Brain microvascular endothelial cell (primary cell): ENCODE measurements at regions not wholly inside any gene's neighbourhood (a gene's known extent, or its start where the extent isn't known, plus 50 kb on each side); places are given as distances from the start of the nearest gene placed in this dataset.
A peak's percentile ranks its signal among the peaks of the same experiment; 100 is the strongest.

Source experiments
- DNase-seq: peaks from one replicate; pipeline ENCODE4 v3.0.0-alpha.2; 2020
- H3K27ac ChIP-seq: fragments of 250-450 bp; sonication (Bioruptor Pico); 2 replicates; pipeline ENCODE4 v1.5.1; 2020; ENCODE audit warnings: mild to moderate bottlenecking, moderate library complexity
- H3K27me3 ChIP-seq: fragments of 250-450 bp; sonication (Bioruptor Pico); replicated peaks from 2 replicates; pipeline ENCODE4 v1.5.1; 2020; ENCODE audit warnings: mild to moderate bottlenecking
- H3K36me3 ChIP-seq: fragments of 250-450 bp; sonication (Bioruptor Pico); replicated peaks from 2 replicates; pipeline ENCODE4 v1.5.1; 2020; ENCODE audit warnings: mild to moderate bottlenecking
- H3K4me3 ChIP-seq: 2 replicates; pipeline ENCODE4 v1.5.1; 2011; ENCODE audit warnings: low read depth, mild to moderate bottlenecking, control low read depth, low read length, moderate library complexity
- in situ Hi-C: cut with HindIII; loops from 2 replicates; pipeline ENCODE4 v1.10.0; 2017; ENCODE audit warnings: low sequenced_read_pairs, low pct_ligation_motif_present
- TF ChIP-seq, protein P1 (sequence below): IDR thresholded peaks from 2 replicates; pipeline ENCODE4 v1.5.1; 2011; ENCODE audit warnings: low read depth, mild to moderate bottlenecking, moderate library complexity, low read length, control low read depth, inconsistent platforms; ENCODE audit errors: missing control alignments

DNA sequence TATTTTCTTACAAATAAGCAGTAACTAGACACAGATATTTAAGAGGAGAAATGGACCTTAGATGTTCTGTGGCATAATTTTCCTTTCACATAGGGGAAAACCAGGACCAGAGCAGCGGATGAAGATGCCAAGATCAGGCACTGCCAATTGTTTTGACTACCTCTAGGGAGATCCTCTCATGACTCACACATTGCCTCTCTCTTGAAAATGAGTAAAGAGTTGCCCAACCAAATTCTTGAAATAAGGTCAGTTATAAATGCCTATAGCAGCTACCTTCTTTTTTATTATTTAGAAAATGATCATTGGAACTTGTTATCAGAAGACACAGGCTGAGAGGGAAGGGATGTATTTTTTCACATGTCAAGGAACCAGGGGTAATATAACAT is 263.4 kb upstream of the PLEKHG7 start:
- DNase-seq: peak; percentile 13
- in situ Hi-C loops: no loop called here

DNA sequence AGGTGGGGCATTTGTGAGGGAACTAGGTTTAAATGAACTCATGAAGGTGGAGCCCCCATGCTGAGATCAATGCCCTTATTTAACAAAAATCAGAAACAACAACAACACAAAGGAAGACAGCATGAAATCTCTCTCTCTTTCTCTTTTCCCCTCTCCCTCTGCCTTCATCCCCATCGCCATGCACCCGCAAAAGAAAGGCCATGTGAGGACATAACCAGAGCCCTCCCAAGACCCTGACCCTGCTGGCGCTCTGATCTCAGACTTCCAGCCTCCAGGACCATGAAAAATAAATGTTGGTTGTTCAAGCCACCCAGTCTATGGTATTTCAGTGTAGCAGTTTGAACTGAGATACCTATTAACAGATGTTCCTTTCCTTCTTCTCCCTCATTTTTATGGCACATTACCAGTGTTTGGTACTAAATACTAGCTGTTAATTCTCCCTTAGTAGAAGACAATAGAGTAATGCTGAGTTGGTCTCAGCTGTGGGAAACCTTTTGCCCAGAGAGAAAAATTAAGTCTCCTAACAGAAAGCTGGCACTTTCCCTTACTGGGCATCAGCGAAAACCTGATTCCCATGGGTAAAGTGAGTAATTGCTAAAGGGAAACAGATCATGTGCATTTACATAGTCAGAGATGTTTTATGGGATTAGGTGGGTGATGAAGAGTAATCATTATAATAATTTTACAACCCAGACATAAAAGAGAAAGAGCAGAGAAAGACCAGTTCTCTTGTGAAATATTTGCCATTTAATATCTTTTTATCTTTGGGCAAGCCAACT is 264.0 kb upstream of the PLEKHG7 start:
- DNase-seq: no peak
- H3K36me3 ChIP-seq: no peaks in the 10 kb centered on the region
- no peak overlapping the region for H3K27ac ChIP-seq
- no peaks in the 10 kb centered on the region for H3K27me3 ChIP-seq
- TF ChIP-seq, protein P1, sequence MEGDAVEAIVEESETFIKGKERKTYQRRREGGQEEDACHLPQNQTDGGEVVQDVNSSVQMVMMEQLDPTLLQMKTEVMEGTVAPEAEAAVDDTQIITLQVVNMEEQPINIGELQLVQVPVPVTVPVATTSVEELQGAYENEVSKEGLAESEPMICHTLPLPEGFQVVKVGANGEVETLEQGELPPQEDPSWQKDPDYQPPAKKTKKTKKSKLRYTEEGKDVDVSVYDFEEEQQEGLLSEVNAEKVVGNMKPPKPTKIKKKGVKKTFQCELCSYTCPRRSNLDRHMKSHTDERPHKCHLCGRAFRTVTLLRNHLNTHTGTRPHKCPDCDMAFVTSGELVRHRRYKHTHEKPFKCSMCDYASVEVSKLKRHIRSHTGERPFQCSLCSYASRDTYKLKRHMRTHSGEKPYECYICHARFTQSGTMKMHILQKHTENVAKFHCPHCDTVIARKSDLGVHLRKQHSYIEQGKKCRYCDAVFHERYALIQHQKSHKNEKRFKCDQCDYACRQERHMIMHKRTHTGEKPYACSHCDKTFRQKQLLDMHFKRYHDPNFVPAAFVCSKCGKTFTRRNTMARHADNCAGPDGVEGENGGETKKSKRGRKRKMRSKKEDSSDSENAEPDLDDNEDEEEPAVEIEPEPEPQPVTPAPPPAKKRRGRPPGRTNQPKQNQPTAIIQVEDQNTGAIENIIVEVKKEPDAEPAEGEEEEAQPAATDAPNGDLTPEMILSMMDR: no peak
- H3K4me3 ChIP-seq: no peak overlapping the region
- in situ Hi-C loops: no loop called here

More for the DNA sequence above, 263.4 kb upstream of the PLEKHG7 start:
- no peaks in the 10 kb centered on the region for H3K27me3 ChIP-seq
- no peak overlapping the region for H3K4me3 ChIP-seq
- H3K36me3 ChIP-seq: no peaks in the 10 kb centered on the region
- H3K27ac ChIP-seq: no peak overlapping the region
- TF ChIP-seq, protein P1: no peak

DNA sequence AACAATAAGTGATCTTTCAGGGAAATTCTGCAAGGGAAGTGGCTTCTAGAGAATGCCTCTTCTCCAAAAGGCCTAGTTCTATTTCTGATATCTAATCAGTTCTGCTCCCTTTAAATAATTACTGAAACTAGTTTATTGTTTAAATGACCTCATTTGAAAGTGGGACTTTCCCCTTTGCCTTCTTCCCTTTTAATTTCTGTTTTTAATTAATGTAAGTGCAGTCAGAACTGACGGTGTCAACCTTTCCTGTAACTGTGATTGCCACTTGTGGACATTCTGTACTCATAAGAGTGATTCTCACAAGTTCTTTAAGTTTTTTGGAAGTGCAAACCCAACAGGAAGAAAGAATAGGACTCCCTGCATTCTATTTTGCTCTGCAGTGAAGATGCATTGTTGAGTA is 265.3 kb upstream of the PLEKHG7 start:
- H3K27ac ChIP-seq: no peak overlapping the region
- DNase-seq: no peak
- in situ Hi-C loops: no loop called here
- H3K27me3 ChIP-seq: no peaks in the 10 kb centered on the region
- TF ChIP-seq, protein P1: no peak
- H3K36me3 ChIP-seq: no peaks in the 10 kb centered on the region
- H3K4me3 ChIP-seq: no peak overlapping the region

DNA sequence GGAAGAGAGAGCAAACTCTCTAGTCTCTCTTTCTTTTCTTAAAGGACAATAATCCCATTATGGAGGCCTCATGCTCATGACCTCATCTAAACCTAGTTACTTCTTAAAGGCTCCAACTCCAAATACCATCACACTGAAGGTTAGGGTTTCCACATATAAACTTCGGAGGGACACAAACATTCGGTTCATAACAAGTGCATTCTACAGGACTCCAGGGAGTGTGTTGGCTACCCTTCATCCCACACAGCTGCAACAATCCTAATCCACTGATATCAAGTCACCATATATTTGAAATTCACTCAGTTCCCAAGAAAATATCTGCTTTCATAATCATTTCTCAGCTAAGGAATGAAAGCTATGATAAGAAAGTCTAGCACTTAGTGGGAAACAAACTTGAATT is 265.9 kb upstream of the PLEKHG7 start:
- TF ChIP-seq, protein P1: no peak
- H3K4me3 ChIP-seq: no peak overlapping the region
- no peaks in the 10 kb centered on the region for H3K27me3 ChIP-seq
- in situ Hi-C loops: no loop called here
- no peak overlapping the region for H3K27ac ChIP-seq
- no peaks in the 10 kb centered on the region for H3K36me3 ChIP-seq
- DNase-seq: no peak

DNA sequence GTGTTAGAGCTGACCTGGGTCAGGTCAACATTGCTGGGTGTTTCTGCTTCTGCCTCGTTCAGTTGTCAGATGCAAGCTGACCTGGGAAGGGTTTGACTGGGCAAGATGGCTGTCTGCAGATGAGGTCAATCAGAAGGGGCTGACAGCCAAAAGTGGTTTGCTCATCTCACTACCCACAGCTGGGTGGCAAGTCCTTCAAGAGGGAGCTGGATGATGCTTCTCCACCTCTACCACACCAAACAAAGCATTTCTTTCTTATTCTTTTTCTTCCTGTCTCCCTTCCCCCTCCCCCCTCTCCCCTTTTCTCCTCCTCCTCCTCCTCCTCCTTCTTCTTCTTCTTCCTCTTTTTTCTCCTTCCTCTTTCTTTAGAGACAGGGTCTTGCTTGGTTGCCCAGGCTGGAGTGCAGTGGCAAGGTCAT is 268.2 kb upstream of the PLEKHG7 start:
- H3K4me3 ChIP-seq: no peak overlapping the region
- TF ChIP-seq, protein P1: no peak
- in situ Hi-C loops: no loop called here
- no peaks in the 10 kb centered on the region for H3K27me3 ChIP-seq
- no peak overlapping the region for H3K27ac ChIP-seq
- no peak for DNase-seq
- H3K36me3 ChIP-seq: no peaks in the 10 kb centered on the region
